ENCODE measurements at regions not wholly inside any gene's neighbourhood (a gene's known extent, or its start where the extent isn't known, plus 50 kb on each side); places are given as distances from the start of the nearest gene placed in this dataset.

GRCh38 chr3:22322861-22323260 lies 571.9 kb upstream of the ZNF385D start:
- ChIA-PET CTCF (no interaction called here), POLR2A (no interaction called here)
- no peaks in the 10 kb centered on the region for H3K9me3 ChIP-seq (ENCODE audit: control insufficient read depth, insufficient read depth, low read depth, low read length)
- H3K4me1 ChIP-seq (ENCODE audit: control insufficient read depth, insufficient read depth, low read length) = no peaks in the 10 kb centered on the region
- H3K27ac ChIP-seq (ENCODE audit: extremely low read depth, low read depth, low read length) = no peak overlapping the region
- no peaks in the 10 kb centered on the region for H3K36me3 ChIP-seq (ENCODE audit: control insufficient read depth in 2 of 2, insufficient read depth in 1 of 2, low read length in 2 of 2)
- no peak for TF ChIP-seq ZNF10 (tag by site-specific recombination; IDR thresholded peaks at IDR 0.05)
- TF ChIP-seq ZFHX2 (tag by site-specific recombination; conservative IDR thresholded peaks at IDR 0.05) = no peak
- TF ChIP-seq ZSCAN5A (tag by site-specific recombination; IDR thresholded peaks at IDR 0.05) = no peak
- no peak for TF ChIP-seq ZNF266 (tag by site-specific recombination; IDR thresholded peaks at IDR 0.05; ENCODE audit: low read depth)
- no peak for TF ChIP-seq ZNF514 (tag by site-specific recombination; IDR thresholded peaks at IDR 0.05)
- no peak for TF ChIP-seq ZNF311 (tag by site-specific recombination; IDR thresholded peaks at IDR 0.05; ENCODE audit: borderline replicate concordance)
- TF ChIP-seq ZNF157 (tag by site-specific recombination; IDR thresholded peaks at IDR 0.05) = no peak
- TF ChIP-seq KLF1 (tag by site-specific recombination; IDR thresholded peaks at IDR 0.05) = no peak
- TF ChIP-seq BCL11B (tag by site-specific recombination; IDR thresholded peaks at IDR 0.05; ENCODE audit: low read depth) = no peak
- TF ChIP-seq ZNF155 (tag by site-specific recombination; IDR thresholded peaks at IDR 0.05) = no peak
- TF ChIP-seq SALL2 (tag by site-specific recombination; IDR thresholded peaks at IDR 0.05; ENCODE audit: borderline replicate concordance) = no peak
- TF ChIP-seq ZNF529 (tag by site-specific recombination; IDR thresholded peaks at IDR 0.05; ENCODE audit: insufficient replicate concordance) = no peak
- TF ChIP-seq ZNF610 (tag by site-specific recombination; IDR thresholded peaks at IDR 0.05; ENCODE audit: borderline replicate concordance) = no peak
- no peak for TF ChIP-seq GLIS2 (tag by site-specific recombination; IDR thresholded peaks at IDR 0.05)
- TF ChIP-seq HOXD13 (CRISPR knock-in tag; IDR thresholded peaks at IDR 0.05; ENCODE audit: borderline replicate concordance) = no peak
- TF ChIP-seq PRDM10 (tag by site-specific recombination; IDR thresholded peaks at IDR 0.05) = no peak
- H3K4me3 ChIP-seq (ENCODE audit: low read depth, low read length) = no peak overlapping the region

- no peak overlapping the region for H3K4me3 ChIP-seq (ENCODE audit: low read depth, low read length)
- no peak overlapping the region for H3K27ac ChIP-seq (ENCODE audit: extremely low read depth, low read depth, low read length)
- ChIA-PET POLR2A (no interaction called here), CTCF (no interaction called here)
- H3K4me1 ChIP-seq (ENCODE audit: control insufficient read depth, insufficient read depth, low read length) = no peaks in the 10 kb centered on the region
- no peaks in the 10 kb centered on the region for H3K9me3 ChIP-seq (ENCODE audit: control insufficient read depth, insufficient read depth, low read depth, low read length)
- no peaks in the 10 kb centered on the region for H3K36me3 ChIP-seq (ENCODE audit: control insufficient read depth in 2 of 2, insufficient read depth in 1 of 2, low read length in 2 of 2)
- TF ChIP-seq ZNF596 (tag by site-specific recombination; IDR thresholded peaks at IDR 0.05) = no peak
- no peak for TF ChIP-seq OVOL3 (tag by site-specific recombination; IDR thresholded peaks at IDR 0.05)
- TF ChIP-seq, protein P1, sequence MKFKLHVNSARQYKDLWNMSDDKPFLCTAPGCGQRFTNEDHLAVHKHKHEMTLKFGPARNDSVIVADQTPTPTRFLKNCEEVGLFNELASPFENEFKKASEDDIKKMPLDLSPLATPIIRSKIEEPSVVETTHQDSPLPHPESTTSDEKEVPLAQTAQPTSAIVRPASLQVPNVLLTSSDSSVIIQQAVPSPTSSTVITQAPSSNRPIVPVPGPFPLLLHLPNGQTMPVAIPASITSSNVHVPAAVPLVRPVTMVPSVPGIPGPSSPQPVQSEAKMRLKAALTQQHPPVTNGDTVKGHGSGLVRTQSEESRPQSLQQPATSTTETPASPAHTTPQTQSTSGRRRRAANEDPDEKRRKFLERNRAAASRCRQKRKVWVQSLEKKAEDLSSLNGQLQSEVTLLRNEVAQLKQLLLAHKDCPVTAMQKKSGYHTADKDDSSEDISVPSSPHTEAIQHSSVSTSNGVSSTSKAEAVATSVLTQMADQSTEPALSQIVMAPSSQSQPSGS (tag by site-specific recombination; IDR thresholded peaks at IDR 0.05; ENCODE audit: low read depth) = no peak
- TF ChIP-seq KLF1 (tag by site-specific recombination; IDR thresholded peaks at IDR 0.05) = no peak
- TF ChIP-seq, protein P2, sequence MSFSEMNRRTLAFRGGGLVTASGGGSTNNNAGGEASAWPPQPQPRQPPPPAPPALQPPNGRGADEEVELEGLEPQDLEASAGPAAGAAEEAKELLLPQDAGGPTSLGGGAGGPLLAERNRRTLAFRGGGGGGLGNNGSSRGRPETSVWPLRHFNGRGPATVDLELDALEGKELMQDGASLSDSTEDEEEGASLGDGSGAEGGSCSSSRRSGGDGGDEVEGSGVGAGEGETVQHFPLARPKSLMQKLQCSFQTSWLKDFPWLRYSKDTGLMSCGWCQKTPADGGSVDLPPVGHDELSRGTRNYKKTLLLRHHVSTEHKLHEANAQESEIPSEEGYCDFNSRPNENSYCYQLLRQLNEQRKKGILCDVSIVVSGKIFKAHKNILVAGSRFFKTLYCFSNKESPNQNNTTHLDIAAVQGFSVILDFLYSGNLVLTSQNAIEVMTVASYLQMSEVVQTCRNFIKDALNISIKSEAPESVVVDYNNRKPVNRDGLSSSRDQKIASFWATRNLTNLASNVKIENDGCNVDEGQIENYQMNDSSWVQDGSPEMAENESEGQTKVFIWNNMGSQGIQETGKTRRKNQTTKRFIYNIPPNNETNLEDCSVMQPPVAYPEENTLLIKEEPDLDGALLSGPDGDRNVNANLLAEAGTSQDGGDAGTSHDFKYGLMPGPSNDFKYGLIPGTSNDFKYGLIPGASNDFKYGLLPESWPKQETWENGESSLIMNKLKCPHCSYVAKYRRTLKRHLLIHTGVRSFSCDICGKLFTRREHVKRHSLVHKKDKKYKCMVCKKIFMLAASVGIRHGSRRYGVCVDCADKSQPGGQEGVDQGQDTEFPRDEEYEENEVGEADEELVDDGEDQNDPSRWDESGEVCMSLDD (tag by site-specific recombination; IDR thresholded peaks at IDR 0.05) = no peak
- TF ChIP-seq ZNF354C (tag by site-specific recombination; IDR thresholded peaks at IDR 0.05; ENCODE audit: borderline replicate concordance, low read depth) = no peak
- no peak for TF ChIP-seq ZBTB6 (tag by site-specific recombination; IDR thresholded peaks at IDR 0.05)
- no peak for TF ChIP-seq ZNF10 (tag by site-specific recombination; IDR thresholded peaks at IDR 0.05)
- no peak for TF ChIP-seq SP2 (tag by site-specific recombination; IDR thresholded peaks at IDR 0.05)
- no peak for TF ChIP-seq ZSCAN30 (tag by site-specific recombination; IDR thresholded peaks at IDR 0.05)
- no peak for TF ChIP-seq SP3 (tag by site-specific recombination; IDR thresholded peaks at IDR 0.05)
- TF ChIP-seq BCL11B (tag by site-specific recombination; IDR thresholded peaks at IDR 0.05; ENCODE audit: low read depth) = no peak
- TF ChIP-seq ZNF366 (tag by site-specific recombination; conservative IDR thresholded peaks at IDR 0.05) = no peak
Measured at GRCh38 chr3:22326305-22326704, 575.3 kb upstream of the ZNF385D start.

Measured in HEK293 (cell line).